Mucosa of descending colon (tissue), 3 donors: ENCODE measurements at regions not wholly inside any gene's neighbourhood (a gene's known extent, or its start where the extent isn't known, plus 50 kb on each side); places are given as distances from the start of the nearest gene placed in this dataset.
"Not testable (repeated sequence)": the region's sequence is repeated elsewhere in the genome, so short reads cannot be mapped to it uniquely, and the experiment has no call there.

Experiments
- ATAC-seq: fragments of 200-7000 bp; cut with Tn5 transposase; one replicate; pipeline ENCODE4 v1.9.1; 2020; ENCODE audit warnings: mild to moderate bottlenecking, moderate library complexity
- DNase-seq, 3 donors: peaks; one replicate each; pipeline ENCODE4 v3.0.0-alpha.2; 2020
- H3K36me3 ChIP-seq: fragments of 200-600 bp; one replicate; pipeline ENCODE4 v1.8.0; 2021; ENCODE audit warnings: low read depth, mild to moderate bottlenecking
- H3K4me1 ChIP-seq: fragments of 200-600 bp; one replicate; pipeline ENCODE4 v1.8.0; 2021; ENCODE audit warnings: low read depth, mild to moderate bottlenecking
- H3K4me3 ChIP-seq: fragments of 200-600 bp; one replicate; pipeline ENCODE4 v1.8.0; 2021; ENCODE audit warnings: mild to moderate bottlenecking
- H3K9me3 ChIP-seq: fragments of 200-600 bp; one replicate; pipeline ENCODE4 v1.8.0; 2021; ENCODE audit warnings: mild to moderate bottlenecking
- CTCF ChIP-seq: fragments of 200-600 bp; IDR thresholded peaks from one replicate; pipeline ENCODE4 v1.8.0; 2022; ENCODE audit warnings: antibody characterized with exemption, mild to moderate bottlenecking
- intact Hi-C, 2 donors: fragments of 100-400 bp; cut with DNase I in 1 of 2; cut with micrococcal nuclease in 1 of 2; formaldehyde crosslinking; loops; one replicate each; pipeline versions ENCODE4 v1.11.0 to v1.11.1; 2022; cut with DNase I, micrococcal nuclease
- donor health status: DM: no; HTN: no; CAD: no; lungs with moderate emphysema.
- donor health status: DM: no; HTN: no; CAD: no.
- donor health status: DM: no; HTN: yes; CAD: no.

GRCh38 chr10:38969553-38969952, 875.4 kb downstream of the ZNF37A start:
- peaks cover 27% of the 10 kb centered on the region for H3K9me3 ChIP-seq
- H3K36me3 ChIP-seq, H3K4me3 ChIP-seq, H3K4me1 ChIP-seq, ATAC-seq, intact Hi-C loops: not testable (repeated sequence)
- peak in 1 of 3 donors; percentile 24 for DNase-seq

- Histone ChIP-seq H3K4me1 (no peaks in the 10 kb centered on the region), H3K36me3 (no peaks in the 10 kb centered on the region), H3K9me3 (peaks cover 33% of the 10 kb centered on the region), H3K4me3 (no peak overlapping the region)
- no peak for TF ChIP-seq CTCF
- DNase-seq (peak in 1 of 3 donors; percentile 25), ATAC-seq (no peak)
- intact Hi-C loops: no loop called here
Measured at GRCh38 chr10:38979535-38979934, 885.4 kb downstream of the ZNF37A start.
